Activated CD4-positive, alpha-beta memory T cell treated with anti-CD3 and anti-CD28 coated beads for 36 hours (primary cell): ENCODE measurements at regions not wholly inside any gene's neighbourhood (a gene's known extent, or its start where the extent isn't known, plus 50 kb on each side); places are given as distances from the start of the nearest gene placed in this dataset.

Experiments
- CTCF ChIA-PET: fragments of 350-600 bp; sonication (Branson Sonifier 250); formaldehyde crosslinking; loops from one replicate; lab custom pipeline; 2021; ENCODE audit warnings: antibody characterized with exemption, inconsistent platforms; lab: Charles Lee
- POLR2A ChIA-PET: fragments of 350-600 bp; sonication (Branson Sonifier 250); formaldehyde crosslinking; loops from one replicate; lab custom pipeline; 2021; ENCODE audit warnings: antibody characterized with exemption; lab: Charles Lee
- DNase-seq: peaks from one replicate; pipeline ENCODE4 v3.0.0-alpha.2; 2020
- H3K27ac Mint-ChIP-seq: one replicate; pipeline ENCODE4 v1.8.0; 2021; ENCODE audit warnings: mixed read lengths
- H3K27me3 Mint-ChIP-seq: one replicate; pipeline ENCODE4 v1.8.0; 2021; ENCODE audit warnings: mixed read lengths
- H3K36me3 Mint-ChIP-seq: one replicate; pipeline ENCODE4 v1.8.0; 2021; ENCODE audit warnings: mixed read lengths
- H3K4me1 Mint-ChIP-seq: one replicate; pipeline ENCODE4 v1.8.0; 2021; ENCODE audit warnings: low read depth, mixed read lengths
- H3K4me3 Mint-ChIP-seq: one replicate; pipeline ENCODE4 v1.8.0; 2021; ENCODE audit warnings: mild to moderate bottlenecking, mixed read lengths
- H3K9me3 Mint-ChIP-seq: one replicate; pipeline ENCODE4 v1.8.0; 2021; ENCODE audit warnings: mixed read lengths
- intact Hi-C: fragments of 100-400 bp; cut with micrococcal nuclease; formaldehyde crosslinking; loops from one replicate; pipeline ENCODE4 v1.15.1; 2023

DNA sequence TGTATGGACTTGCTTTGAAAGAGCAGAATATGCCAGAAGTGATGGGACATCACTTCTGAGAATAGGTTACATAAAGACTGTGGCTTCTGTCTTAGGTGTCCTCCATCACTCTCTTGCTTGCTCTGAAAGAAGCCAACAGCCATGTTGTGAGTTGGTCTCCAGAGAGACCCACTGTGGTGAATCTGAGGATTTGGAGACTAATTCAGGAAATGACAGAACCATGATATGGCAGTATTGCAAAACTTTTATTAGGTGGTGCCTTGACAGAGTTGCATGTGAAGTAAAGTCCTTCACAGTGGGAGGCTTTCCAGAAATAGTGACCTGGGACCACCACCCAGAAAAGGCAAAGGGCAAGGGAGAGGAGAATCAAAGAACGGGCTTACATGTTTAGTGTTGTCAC lies 628.6 kb downstream of the KCNT2 start:
- POLR2A ChIA-PET, result no interaction called here
- Mint-ChIP-seq H3K9me3 (no peaks in the 10 kb centered on the region), H3K27ac (no peak overlapping the region), H3K4me1 (no peaks in the 10 kb centered on the region), H3K4me3 (no peak overlapping the region), H3K27me3 (no peaks in the 10 kb centered on the region), H3K36me3 (no peaks in the 10 kb centered on the region)
- CTCF ChIA-PET, result no interaction called here
- no peak for DNase-seq
- intact Hi-C loops, result no loop called here

DNA sequence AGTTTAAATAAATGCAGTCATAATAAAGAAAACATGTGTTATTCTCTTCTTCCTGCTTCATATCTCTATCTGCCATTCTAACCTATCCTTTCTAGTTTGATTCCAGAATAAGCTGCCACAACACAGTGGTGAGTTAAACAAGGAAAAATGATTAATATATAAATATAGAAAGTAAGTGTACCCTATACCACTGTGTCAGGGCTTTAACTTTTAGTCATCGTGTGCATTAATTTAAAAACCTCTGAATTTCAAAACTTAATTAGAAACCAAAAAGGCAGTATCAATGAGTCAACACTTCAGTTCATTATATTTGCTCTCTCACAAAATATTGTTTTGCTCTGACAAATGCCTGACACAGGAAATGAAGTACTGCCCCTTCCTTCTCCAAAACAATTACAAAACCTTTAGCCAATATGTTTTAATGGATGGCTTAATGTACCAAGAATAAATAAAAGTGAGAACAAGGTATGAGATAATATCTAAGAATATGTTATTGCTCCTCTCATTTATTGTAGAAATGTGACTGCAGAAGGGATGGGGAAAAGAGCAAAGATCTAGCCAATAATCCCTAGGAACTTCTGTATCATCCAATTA lies 634.8 kb downstream of the KCNT2 start:
- POLR2A ChIA-PET, result no interaction called here
- no peak for DNase-seq
- intact Hi-C loops, result no loop called here
- no peak overlapping the region for H3K4me3 Mint-ChIP-seq
- no peaks in the 10 kb centered on the region for H3K36me3 Mint-ChIP-seq
- H3K9me3 Mint-ChIP-seq, result no peaks in the 10 kb centered on the region
- H3K27me3 Mint-ChIP-seq, result no peaks in the 10 kb centered on the region
- CTCF ChIA-PET, result no interaction called here
- no peak overlapping the region for H3K27ac Mint-ChIP-seq
- no peaks in the 10 kb centered on the region for H3K4me1 Mint-ChIP-seq

DNA sequence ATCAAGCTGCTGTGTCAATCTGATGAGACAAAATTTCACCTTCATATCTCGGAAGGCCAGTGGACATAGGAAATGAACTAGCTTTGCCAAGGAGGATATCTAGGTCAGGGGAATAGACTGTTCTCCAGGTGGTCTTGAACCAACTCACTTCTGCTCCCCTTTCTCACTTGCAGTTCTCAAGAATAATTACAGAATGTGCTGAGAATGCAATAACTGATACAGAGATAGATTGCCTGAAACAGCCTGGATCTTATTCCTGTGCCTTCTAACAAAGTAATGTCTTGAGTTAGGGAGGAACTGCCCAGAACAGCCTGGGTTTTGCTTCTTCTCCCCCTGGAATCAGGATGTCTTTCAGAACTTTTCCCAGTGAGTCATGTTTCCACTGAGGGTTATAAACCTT lies 636.7 kb downstream of the KCNT2 start:
- no peaks in the 10 kb centered on the region for H3K9me3 Mint-ChIP-seq
- DNase-seq, result no peak
- H3K27me3 Mint-ChIP-seq, result no peaks in the 10 kb centered on the region
- POLR2A ChIA-PET, result no interaction called here
- H3K27ac Mint-ChIP-seq, result no peak overlapping the region
- CTCF ChIA-PET, result no interaction called here
- H3K36me3 Mint-ChIP-seq, result no peaks in the 10 kb centered on the region
- no peaks in the 10 kb centered on the region for H3K4me1 Mint-ChIP-seq
- H3K4me3 Mint-ChIP-seq, result no peak overlapping the region
- intact Hi-C loops, result no loop called here

DNA sequence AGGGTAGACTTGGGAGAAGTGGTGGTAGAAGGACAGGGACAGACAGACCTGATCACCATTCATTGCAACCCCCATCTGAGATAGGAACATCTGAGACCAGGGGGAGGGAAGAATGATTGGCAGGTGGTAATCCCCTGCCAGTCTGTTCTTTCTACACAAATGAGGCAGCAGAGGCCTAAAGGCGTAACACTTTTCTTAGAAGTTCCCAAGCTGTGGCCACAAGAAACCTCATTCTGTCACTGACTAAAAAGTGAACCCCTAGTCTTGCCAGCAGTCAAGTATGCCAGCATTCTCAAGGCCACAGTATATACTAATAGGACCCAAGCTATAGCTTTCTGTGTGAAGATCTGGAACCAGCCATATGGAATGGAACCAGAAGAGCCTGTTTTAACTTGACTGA lies 638.0 kb downstream of the KCNT2 start:
- no peak for DNase-seq
- CTCF ChIA-PET, result no interaction called here
- Mint-ChIP-seq H3K27me3 (no peaks in the 10 kb centered on the region), H3K27ac (no peak overlapping the region), H3K4me1 (no peaks in the 10 kb centered on the region), H3K9me3 (no peaks in the 10 kb centered on the region), H3K4me3 (no peak overlapping the region), H3K36me3 (no peaks in the 10 kb centered on the region)
- intact Hi-C loops, result no loop called here
- POLR2A ChIA-PET, result no interaction called here

DNA sequence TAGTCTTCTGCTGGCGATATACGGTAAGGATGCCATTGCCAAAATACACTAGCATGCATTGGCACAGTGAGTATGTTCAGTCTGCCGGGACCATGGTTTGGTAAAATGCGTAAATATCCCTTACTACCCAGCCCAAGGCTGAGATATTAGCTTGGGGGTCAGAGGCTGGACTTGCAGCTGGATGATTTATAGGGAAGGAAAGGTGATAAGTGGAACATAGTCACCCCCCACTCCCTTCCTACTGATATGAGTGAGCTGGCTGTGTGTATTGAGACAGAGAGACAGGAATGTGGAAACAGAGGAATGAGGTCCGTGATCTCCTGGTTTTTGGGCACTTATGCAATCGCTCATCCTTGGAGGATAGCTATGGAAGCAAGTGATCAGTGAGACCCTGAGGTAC lies 642.8 kb downstream of the KCNT2 start:
- Mint-ChIP-seq H3K4me3 (no peak overlapping the region), H3K9me3 (no peaks in the 10 kb centered on the region), H3K36me3 (no peaks in the 10 kb centered on the region), H3K27me3 (no peaks in the 10 kb centered on the region), H3K27ac (no peak overlapping the region), H3K4me1 (no peaks in the 10 kb centered on the region)
- DNase-seq, result no peak
- ChIA-PET CTCF (no interaction called here), POLR2A (no interaction called here)
- intact Hi-C loops, result no loop called here

DNA sequence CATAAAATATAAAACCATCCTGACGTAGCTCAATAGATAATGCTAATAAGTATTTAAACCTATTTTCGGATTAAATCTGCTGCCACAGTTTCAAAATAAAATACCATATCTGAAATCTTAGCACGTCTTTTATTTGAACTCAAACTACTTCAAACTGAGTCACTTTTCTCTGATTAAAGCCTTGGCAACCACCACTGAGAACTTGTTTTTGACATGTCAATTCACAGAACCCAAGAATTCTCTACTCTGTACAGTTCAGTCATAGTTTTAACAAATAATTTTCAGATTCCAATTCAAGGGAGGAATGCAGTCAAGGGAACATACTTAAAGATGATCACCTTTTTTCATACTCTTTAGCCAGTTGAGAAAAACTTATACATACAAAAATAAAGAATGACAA lies 643.2 kb downstream of the KCNT2 start:
- Mint-ChIP-seq H3K27me3 (no peaks in the 10 kb centered on the region), H3K4me3 (no peak overlapping the region), H3K9me3 (no peaks in the 10 kb centered on the region), H3K4me1 (no peaks in the 10 kb centered on the region), H3K27ac (no peak overlapping the region), H3K36me3 (no peaks in the 10 kb centered on the region)
- ChIA-PET POLR2A (no interaction called here), CTCF (no interaction called here)
- intact Hi-C loops, result no loop called here
- DNase-seq, result no peak

DNA sequence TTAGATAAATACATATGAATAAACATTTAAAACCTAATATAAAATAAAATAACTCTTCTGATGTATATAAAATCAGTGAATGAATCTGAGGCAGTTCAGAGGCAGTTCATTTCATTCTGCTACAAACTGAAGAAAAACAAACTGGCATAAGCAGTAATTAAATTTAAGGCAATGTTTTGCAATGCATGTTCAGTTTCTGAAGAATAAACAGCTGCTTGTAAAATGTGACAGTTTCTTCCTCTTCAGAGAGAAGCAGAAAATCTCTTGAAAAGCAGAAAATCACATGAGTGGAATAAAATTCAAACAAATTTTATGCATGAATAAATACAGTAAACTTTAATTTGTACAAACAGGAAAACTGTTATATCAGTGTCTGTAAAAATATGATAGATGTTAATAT lies 643.7 kb downstream of the KCNT2 start:
- intact Hi-C loops, result no loop called here
- ChIA-PET CTCF (no interaction called here), POLR2A (no interaction called here)
- H3K4me1 Mint-ChIP-seq, result no peaks in the 10 kb centered on the region
- H3K27me3 Mint-ChIP-seq, result no peaks in the 10 kb centered on the region
- no peak for DNase-seq
- H3K9me3 Mint-ChIP-seq, result no peaks in the 10 kb centered on the region
- no peak overlapping the region for H3K4me3 Mint-ChIP-seq
- H3K36me3 Mint-ChIP-seq, result no peaks in the 10 kb centered on the region
- H3K27ac Mint-ChIP-seq, result no peak overlapping the region

DNA sequence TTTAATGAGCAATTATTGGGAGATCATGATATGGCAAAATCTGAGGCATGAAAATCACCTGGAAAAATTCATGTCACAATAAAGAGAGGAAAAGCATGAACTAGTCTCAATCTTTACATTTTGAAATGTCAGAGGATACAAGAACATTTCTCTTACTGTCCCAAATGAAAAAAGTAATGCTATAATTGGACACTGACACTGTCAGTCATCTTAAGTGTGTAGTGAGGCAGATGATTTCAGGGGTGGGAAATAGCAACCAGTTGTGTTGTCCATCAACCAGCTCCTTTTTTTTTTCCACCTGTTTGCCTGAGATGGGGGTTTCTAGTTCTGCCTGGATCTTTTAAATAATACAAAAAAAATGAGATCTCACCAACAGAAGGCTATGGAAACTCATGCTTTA lies 646.2 kb downstream of the KCNT2 start:
- POLR2A ChIA-PET, result no interaction called here
- intact Hi-C loops, result no loop called here
- no peak overlapping the region for H3K27ac Mint-ChIP-seq

DNA sequence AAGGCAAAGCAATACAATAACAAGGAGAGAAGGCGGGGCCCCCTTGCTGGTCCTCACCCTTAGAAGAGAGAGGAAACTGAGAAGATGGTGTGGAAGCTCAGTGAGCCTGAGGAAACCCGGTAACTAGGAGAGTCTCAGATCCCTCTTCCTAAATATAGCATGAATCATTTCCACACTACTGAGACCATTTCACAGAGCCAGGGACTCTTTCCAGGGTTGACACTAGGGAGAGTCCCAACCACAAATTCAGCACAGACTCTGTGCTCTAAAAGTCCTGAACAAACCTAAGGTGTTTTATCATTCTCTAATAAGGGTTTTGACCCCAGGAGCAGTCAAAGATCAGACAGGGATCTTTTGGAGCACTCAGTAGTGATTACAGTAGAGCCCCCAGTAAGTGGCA lies 647.7 kb downstream of the KCNT2 start:
- DNase-seq, result no peak
- no peak overlapping the region for H3K4me3 Mint-ChIP-seq
- no peaks in the 10 kb centered on the region for H3K27me3 Mint-ChIP-seq
- ChIA-PET CTCF (no interaction called here), POLR2A (no interaction called here)
- no peaks in the 10 kb centered on the region for H3K36me3 Mint-ChIP-seq
- no peak overlapping the region for H3K27ac Mint-ChIP-seq
- no peaks in the 10 kb centered on the region for H3K4me1 Mint-ChIP-seq
- intact Hi-C loops, result no loop called here
- no peaks in the 10 kb centered on the region for H3K9me3 Mint-ChIP-seq

More for the DNA sequence above, 646.2 kb downstream of the KCNT2 start:
- Mint-ChIP-seq H3K4me3 (no peak overlapping the region), H3K36me3 (no peaks in the 10 kb centered on the region), H3K4me1 (no peaks in the 10 kb centered on the region), H3K27me3 (no peaks in the 10 kb centered on the region), H3K9me3 (no peaks in the 10 kb centered on the region)
- no peak for DNase-seq
- CTCF ChIA-PET, result no interaction called here

DNA sequence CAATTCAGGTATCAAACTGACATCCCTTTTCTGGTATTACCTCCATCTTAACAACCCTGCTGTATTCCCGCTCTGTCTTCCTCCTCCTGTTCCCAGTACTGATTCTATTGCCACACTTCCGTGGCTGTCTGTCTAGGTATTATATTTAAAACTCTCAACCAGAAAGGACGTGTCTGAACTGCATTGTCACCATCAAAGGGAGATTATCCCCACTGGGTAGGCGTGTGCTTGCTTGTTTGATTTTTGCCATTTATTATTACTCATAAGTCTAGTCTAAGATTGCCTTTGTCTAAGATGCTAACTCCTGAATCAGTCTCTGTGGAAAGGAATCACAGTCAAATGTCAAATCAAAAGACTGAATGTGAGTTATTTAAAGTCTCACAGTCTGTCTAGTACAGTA lies 650.1 kb downstream of the KCNT2 start:
- Mint-ChIP-seq H3K4me1 (no peaks in the 10 kb centered on the region), H3K27me3 (no peaks in the 10 kb centered on the region), H3K4me3 (no peak overlapping the region), H3K36me3 (no peaks in the 10 kb centered on the region), H3K9me3 (no peaks in the 10 kb centered on the region), H3K27ac (no peak overlapping the region)
- ChIA-PET POLR2A (no interaction called here), CTCF (no interaction called here)
- intact Hi-C loops, result no loop called here
- DNase-seq, result no peak

DNA sequence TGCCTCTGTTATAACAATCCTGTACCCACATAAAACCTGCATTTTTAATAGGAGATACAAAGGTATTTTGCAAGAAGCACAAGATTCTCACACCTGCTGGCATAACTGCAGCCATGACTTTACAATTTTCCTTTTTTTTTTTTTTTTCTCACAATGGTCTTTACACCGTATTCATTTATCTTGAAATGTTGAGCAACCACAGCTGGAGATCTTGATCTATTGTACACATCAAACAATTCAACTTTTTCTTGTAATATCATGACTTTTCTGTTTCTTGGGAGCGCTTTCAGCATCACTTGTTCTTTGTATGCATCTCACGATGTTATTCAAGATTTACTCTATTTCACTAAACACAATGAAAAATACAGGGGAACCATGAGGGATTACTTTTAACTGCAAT lies 651.4 kb downstream of the KCNT2 start:
- ChIA-PET CTCF (no interaction called here), POLR2A (no interaction called here)
- Mint-ChIP-seq H3K36me3 (no peaks in the 10 kb centered on the region), H3K9me3 (no peaks in the 10 kb centered on the region), H3K4me1 (no peaks in the 10 kb centered on the region), H3K27me3 (no peaks in the 10 kb centered on the region), H3K27ac (no peak overlapping the region), H3K4me3 (no peak overlapping the region)
- intact Hi-C loops, result no loop called here
- DNase-seq, result no peak

DNA sequence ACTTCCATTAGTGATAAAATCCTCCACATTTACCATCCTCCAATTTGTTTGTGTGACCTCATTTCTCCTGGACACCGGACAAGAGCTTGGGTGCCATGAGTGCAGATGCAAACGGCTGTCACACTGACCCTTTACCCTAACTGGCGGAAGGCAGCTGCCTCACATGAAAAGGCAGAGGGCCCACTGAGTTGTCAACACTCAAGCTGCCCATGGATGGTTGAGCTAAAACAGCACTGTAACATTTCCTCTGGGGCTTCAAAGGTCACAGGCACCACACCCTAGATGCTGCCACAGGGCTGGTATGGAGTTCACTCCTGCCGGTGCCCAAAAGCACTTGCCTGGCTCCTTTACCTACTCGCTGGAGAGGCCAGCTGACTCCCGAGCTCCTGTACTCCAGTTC lies 653.4 kb downstream of the KCNT2 start:
- ChIA-PET CTCF (no interaction called here), POLR2A (no interaction called here)
- no peak overlapping the region for H3K27ac Mint-ChIP-seq

DNA sequence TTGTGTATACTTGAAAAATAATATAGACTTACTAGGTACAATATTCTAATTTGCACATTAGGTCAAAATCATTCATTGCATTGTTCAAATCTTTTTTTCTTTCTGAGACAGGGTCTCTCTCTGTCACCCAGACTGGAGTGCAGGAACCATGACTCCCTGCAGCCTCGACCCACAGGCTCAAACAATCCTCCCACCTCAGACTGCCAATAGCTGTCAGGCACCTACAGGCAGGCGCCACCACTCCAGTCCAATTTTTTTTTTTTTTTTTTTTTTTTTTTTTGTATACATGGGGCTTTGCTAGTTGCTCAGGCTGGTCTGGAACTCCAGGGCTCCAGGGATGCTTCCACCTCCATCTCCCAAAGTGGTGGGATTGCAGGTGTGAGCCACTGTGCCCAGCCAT lies 656.9 kb downstream of the KCNT2 start:
- no peaks in the 10 kb centered on the region for H3K9me3 Mint-ChIP-seq
- H3K27me3 Mint-ChIP-seq, result no peaks in the 10 kb centered on the region
- no peaks in the 10 kb centered on the region for H3K36me3 Mint-ChIP-seq
- POLR2A ChIA-PET, result no interaction called here
- H3K4me1 Mint-ChIP-seq, result no peaks in the 10 kb centered on the region
- H3K4me3 Mint-ChIP-seq, result no peak overlapping the region
- CTCF ChIA-PET, result no interaction called here
- no peak overlapping the region for H3K27ac Mint-ChIP-seq
- intact Hi-C loops, result no loop called here
- DNase-seq, result no peak

More for the DNA sequence above, 653.4 kb downstream of the KCNT2 start:
- no peaks in the 10 kb centered on the region for H3K36me3 Mint-ChIP-seq
- no peaks in the 10 kb centered on the region for H3K9me3 Mint-ChIP-seq
- DNase-seq, result no peak
- no peaks in the 10 kb centered on the region for H3K4me1 Mint-ChIP-seq
- no peaks in the 10 kb centered on the region for H3K27me3 Mint-ChIP-seq
- no peak overlapping the region for H3K4me3 Mint-ChIP-seq
- intact Hi-C loops, result no loop called here
